NB4 (cell line): ENCODE measurements at regions not wholly inside any gene's neighbourhood (a gene's known extent, or its start where the extent isn't known, plus 50 kb on each side); places are given as distances from the start of the nearest gene placed in this dataset.

Experiments used
- DNase-seq: peaks from one replicate; pipeline ENCODE4 v3.0.0; 2010; ENCODE audit warnings: low read depth
- H3K4me3 ChIP-seq: one replicate; pipeline ENCODE4 v1.5.1; 2011; ENCODE audit warnings: mild to moderate bottlenecking, low read depth, low read length, moderate library complexity
- CTCF ChIP-seq: IDR thresholded peaks from one replicate; pipeline ENCODE4 v1.5.1; 2012; ENCODE audit warnings: low read depth, low read length
- MAX ChIP-seq: IDR thresholded peaks from 2 replicates; pipeline ENCODE4 v1.6.1; 2011; ENCODE audit warnings: low read depth, low read length
- MYC ChIP-seq: IDR thresholded peaks from 2 replicates; pipeline ENCODE4 v1.6.1; 2011; ENCODE audit warnings: low read depth, low read length
- POLR2A ChIP-seq: IDR thresholded peaks from 2 replicates; pipeline ENCODE4 v1.6.1; 2011; ENCODE audit warnings: mild to moderate bottlenecking; ENCODE audit not compliant: insufficient read length; ENCODE audit errors: extremely low read depth

GRCh38 chr17:54838651-54839421 lies 61.8 kb upstream of the TOM1L1 start:
- TF ChIP-seq POLR2A: no peak
- no peak for TF ChIP-seq MAX
- no peak for TF ChIP-seq CTCF
- no peak for TF ChIP-seq MYC
- DNase-seq: no peak
- no peak overlapping the region for H3K4me3 ChIP-seq

GRCh38 chr17:54839447-54839846 lies 61.2 kb upstream of the TOM1L1 start:
- TF ChIP-seq CTCF (no peak), POLR2A (no peak), MYC (no peak), MAX (no peak)
- no peak for DNase-seq
- no peak overlapping the region for H3K4me3 ChIP-seq

- DNase-seq: no peak
- TF ChIP-seq MYC (no peak), MAX (no peak), POLR2A (no peak), CTCF (no peak)
- H3K4me3 ChIP-seq: no peak overlapping the region
Observed at GRCh38 chr17:54840885-54841591, 59.6 kb upstream of the TOM1L1 start.

GRCh38 chr17:54841656-54842055 lies 59.0 kb upstream of the TOM1L1 start:
- H3K4me3 ChIP-seq: no peak overlapping the region
- TF ChIP-seq MAX: no peak
- TF ChIP-seq MYC: no peak
- no peak for TF ChIP-seq POLR2A
- TF ChIP-seq CTCF: no peak
- no peak for DNase-seq

GRCh38 chr17:54844233-54844632 lies 56.4 kb upstream of the TOM1L1 start:
- TF ChIP-seq POLR2A (no peak), CTCF (no peak), MYC (no peak), MAX (no peak)

More at GRCh38 chr17:54844233-54844632, 56.4 kb upstream of the TOM1L1 start:
- H3K4me3 ChIP-seq: no peak overlapping the region
- no peak for DNase-seq
